ENCODE measurements at regions not wholly inside any gene's neighbourhood (a gene's known extent, or its start where the extent isn't known, plus 50 kb on each side); places are given as distances from the start of the nearest gene placed in this dataset.

DNA sequence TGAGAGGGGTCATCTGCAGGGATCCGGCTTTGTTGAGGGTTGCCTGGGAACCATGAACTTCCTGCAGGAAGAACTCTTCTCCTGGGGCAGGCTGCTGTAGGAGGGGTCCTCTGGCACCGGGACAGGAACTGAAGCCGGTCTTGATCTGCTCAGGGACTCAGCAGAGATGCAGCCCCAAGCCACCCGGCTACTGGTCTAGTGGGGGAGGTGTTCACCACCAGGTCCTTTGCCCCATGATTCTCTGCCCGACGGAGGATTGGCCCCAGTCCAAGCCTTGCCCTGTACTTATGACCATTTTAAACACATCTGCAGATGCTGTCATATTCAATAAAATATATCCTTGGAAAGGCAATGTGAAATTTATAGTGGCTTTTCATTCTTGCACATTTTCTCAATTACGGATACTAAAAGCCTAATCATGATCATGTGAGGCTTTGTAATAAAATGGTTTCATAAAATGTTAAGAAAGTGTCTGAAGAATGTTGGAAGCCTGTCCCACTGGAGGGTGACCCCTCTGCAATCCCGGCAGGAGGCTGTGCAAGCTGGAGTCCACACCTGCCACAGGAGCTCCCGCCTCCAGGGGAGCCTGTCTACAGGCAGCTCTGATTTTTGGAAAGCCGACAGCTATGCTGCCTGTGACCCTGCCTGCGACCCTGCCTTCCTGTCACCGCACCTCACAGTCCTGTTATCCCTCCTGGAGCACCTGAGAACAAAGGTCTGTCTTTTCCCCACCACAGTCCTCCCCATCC is 98.8 kb upstream of the TAF1B start (continued):
- TF ChIP-seq ZNF512 (CRISPR knock-in tag; IDR thresholded peaks at IDR 0.05; ENCODE audit: borderline replicate concordance), result no peak

DNA sequence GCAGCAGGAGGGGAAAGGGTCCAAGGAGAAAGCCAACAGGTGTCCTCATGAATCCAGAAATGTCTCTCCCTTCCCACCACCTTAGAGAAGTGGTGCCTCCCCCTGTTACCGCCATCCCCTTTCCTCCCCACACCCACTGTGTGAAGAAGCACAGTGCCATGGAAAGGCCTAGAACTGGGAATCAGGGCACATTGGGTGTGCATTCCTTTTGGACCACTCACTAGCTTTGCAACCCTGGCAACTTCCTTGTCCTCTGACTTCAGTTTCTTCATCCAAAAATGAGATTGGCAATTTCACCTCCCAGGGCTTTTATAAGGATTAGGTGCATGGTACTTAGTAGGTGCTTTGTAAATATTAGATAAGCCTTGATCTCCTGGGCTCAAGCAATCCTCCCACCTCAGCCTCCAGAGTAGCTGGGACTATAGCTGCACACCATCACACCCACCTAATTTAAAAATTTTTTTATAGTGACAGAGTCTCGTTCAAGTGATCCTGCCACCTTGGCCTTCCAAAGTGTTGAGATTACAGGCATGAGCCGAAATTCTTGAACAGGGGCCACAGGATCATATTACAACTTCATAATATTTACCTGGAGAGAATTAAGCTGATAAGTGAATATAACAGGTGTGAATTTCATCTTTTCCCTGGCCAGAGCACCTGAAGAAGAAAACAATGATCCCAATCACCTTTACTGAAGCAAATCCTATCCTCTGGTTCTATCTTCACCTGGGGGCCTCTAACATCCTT is 97.9 kb upstream of the TAF1B start:
- ChIA-PET CTCF (interaction anchor here (0.9 to 1.7 kb wide), 4 partner anchors 12 to 239 kb away, joined by 3 to 8 read pairs (median 4); no protein-coding TSS in a partner anchor), POLR2A (no interaction called here)
- no peaks in the 10 kb centered on the region for H3K9me3 Mint-ChIP-seq
- TF ChIP-seq ZNF396 (CRISPR knock-in tag; IDR thresholded peaks at IDR 0.05; ENCODE audit: borderline replicate concordance), result no peak
- TF ChIP-seq ZNF263 (CRISPR knock-in tag; IDR thresholded peaks at IDR 0.05; ENCODE audit: low read depth), result no peak
- TF ChIP-seq, protein P1, sequence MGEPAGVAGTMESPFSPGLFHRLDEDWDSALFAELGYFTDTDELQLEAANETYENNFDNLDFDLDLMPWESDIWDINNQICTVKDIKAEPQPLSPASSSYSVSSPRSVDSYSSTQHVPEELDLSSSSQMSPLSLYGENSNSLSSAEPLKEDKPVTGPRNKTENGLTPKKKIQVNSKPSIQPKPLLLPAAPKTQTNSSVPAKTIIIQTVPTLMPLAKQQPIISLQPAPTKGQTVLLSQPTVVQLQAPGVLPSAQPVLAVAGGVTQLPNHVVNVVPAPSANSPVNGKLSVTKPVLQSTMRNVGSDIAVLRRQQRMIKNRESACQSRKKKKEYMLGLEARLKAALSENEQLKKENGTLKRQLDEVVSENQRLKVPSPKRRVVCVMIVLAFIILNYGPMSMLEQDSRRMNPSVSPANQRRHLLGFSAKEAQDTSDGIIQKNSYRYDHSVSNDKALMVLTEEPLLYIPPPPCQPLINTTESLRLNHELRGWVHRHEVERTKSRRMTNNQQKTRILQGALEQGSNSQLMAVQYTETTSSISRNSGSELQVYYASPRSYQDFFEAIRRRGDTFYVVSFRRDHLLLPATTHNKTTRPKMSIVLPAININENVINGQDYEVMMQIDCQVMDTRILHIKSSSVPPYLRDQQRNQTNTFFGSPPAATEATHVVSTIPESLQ (CRISPR knock-in tag; IDR thresholded peaks at IDR 0.05), result no peak
- TF ChIP-seq, protein P2, sequence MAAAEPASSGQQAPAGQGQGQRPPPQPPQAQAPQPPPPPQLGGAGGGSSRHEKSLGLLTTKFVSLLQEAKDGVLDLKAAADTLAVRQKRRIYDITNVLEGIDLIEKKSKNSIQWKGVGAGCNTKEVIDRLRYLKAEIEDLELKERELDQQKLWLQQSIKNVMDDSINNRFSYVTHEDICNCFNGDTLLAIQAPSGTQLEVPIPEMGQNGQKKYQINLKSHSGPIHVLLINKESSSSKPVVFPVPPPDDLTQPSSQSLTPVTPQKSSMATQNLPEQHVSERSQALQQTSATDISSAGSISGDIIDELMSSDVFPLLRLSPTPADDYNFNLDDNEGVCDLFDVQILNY (CRISPR knock-in tag; IDR thresholded peaks at IDR 0.05), result no peak
- no peak for TF ChIP-seq NR3C1 (CRISPR knock-in tag; conservative IDR thresholded peaks at IDR 0.05; ENCODE audit: low read depth)
- no peak for TF ChIP-seq E2F1 (CRISPR knock-in tag; IDR thresholded peaks at IDR 0.05)
- TF ChIP-seq IRF2 (CRISPR knock-in tag; IDR thresholded peaks at IDR 0.05; ENCODE audit: borderline replicate concordance, low read depth), result no peak
- TF ChIP-seq NR2C2 (CRISPR knock-in tag; IDR thresholded peaks at IDR 0.05), result no peak
- no peak for TF ChIP-seq SMAD3 (CRISPR knock-in tag; IDR thresholded peaks at IDR 0.05; ENCODE audit: borderline replicate concordance)
- TF ChIP-seq HMGA2 (CRISPR knock-in tag; IDR thresholded peaks at IDR 0.05), result no peak
- TF ChIP-seq FOXK1 (CRISPR knock-in tag; IDR thresholded peaks at IDR 0.05), result no peak
- TF ChIP-seq NFE2L1 (CRISPR knock-in tag; IDR thresholded peaks at IDR 0.05), result no peak
- TF ChIP-seq, protein P3, sequence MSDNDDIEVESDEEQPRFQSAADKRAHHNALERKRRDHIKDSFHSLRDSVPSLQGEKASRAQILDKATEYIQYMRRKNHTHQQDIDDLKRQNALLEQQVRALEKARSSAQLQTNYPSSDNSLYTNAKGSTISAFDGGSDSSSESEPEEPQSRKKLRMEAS (CRISPR knock-in tag; IDR thresholded peaks at IDR 0.05), result no peak
- no peak for TF ChIP-seq ZNF512 (CRISPR knock-in tag; IDR thresholded peaks at IDR 0.05; ENCODE audit: borderline replicate concordance)
- TF ChIP-seq ZNF416 (CRISPR knock-in tag; IDR thresholded peaks at IDR 0.05), result no peak
- TF ChIP-seq MYBL2 (CRISPR knock-in tag; IDR thresholded peaks at IDR 0.05), result no peak
- no peaks in the 10 kb centered on the region; the same call in 1 of the 2 replicates for H3K27me3 Mint-ChIP-seq (ENCODE audit: low read depth)
- no peak overlapping the region for H3K27ac Mint-ChIP-seq
- H3K4me1 Mint-ChIP-seq, result 0 out of 2 replicates have a peak, but pooled peaks cover 3% of the 10 kb centered on the region
- H3K36me3 Mint-ChIP-seq, result no peaks in the 10 kb centered on the region
- DNase-seq (ENCODE audit: low spot score) (no peak), ATAC-seq (no peak)
- no peak overlapping the region for H3K4me3 Mint-ChIP-seq

Measured in WTC11 (cell line).